Ammon's horn (tissue), 1 donor: ENCODE measurements at regions not wholly inside any gene's neighbourhood (a gene's known extent, or its start where the extent isn't known, plus 50 kb on each side); places are given as distances from the start of the nearest gene placed in this dataset.

Experiments used
- DNase-seq: peaks from one replicate; pipeline ENCODE4 v3.0.0-alpha.2; 2016; ENCODE audit warnings: low spot score

GRCh38 chr5:68452286-68452685 is 236.7 kb downstream of the PIK3R1 start:
- no peak for DNase-seq

GRCh38 chr5:68454172-68454571 is 238.6 kb downstream of the PIK3R1 start:
- no peak for DNase-seq

- DNase-seq, result no peak
Observed at GRCh38 chr5:68454766-68455165, 239.2 kb downstream of the PIK3R1 start.

- DNase-seq, result no peak
Observed at GRCh38 chr5:68455216-68455615, 239.7 kb downstream of the PIK3R1 start.

- DNase-seq, result no peak
Observed at GRCh38 chr5:68456756-68457217, 241.2 kb downstream of the PIK3R1 start.

GRCh38 chr5:68457285-68457684 is 241.7 kb downstream of the PIK3R1 start:
- DNase-seq, result no peak

- no peak for DNase-seq
Observed at GRCh38 chr5:68458416-68459021, 243.0 kb downstream of the PIK3R1 start.

- DNase-seq, result no peak
Observed at GRCh38 chr5:68459093-68459809, 243.7 kb downstream of the PIK3R1 start.

GRCh38 chr5:68459810-68460139 is 244.2 kb downstream of the PIK3R1 start:
- DNase-seq, result no peak

- peak; percentile 60 for DNase-seq
Observed at GRCh38 chr5:68460147-68460798, 244.7 kb downstream of the PIK3R1 start.

- no peak for DNase-seq
Observed at GRCh38 chr5:68463606-68464005, 248.1 kb downstream of the PIK3R1 start.

- no peak for DNase-seq
Observed at GRCh38 chr5:68464424-68464823, 248.9 kb downstream of the PIK3R1 start.

GRCh38 chr5:68465133-68465532 is 249.6 kb downstream of the PIK3R1 start:
- no peak for DNase-seq

- DNase-seq, result no peak
Observed at GRCh38 chr5:68465934-68466551, 250.5 kb downstream of the PIK3R1 start.

GRCh38 chr5:68467208-68467607 is 251.7 kb downstream of the PIK3R1 start:
- no peak for DNase-seq

- no peak for DNase-seq
Observed at GRCh38 chr5:68467794-68468193, 252.2 kb downstream of the PIK3R1 start.

GRCh38 chr5:68468322-68468721 is 252.8 kb downstream of the PIK3R1 start:
- no peak for DNase-seq

- no peak for DNase-seq
Observed at GRCh38 chr5:68475476-68475983, 260.0 kb downstream of the PIK3R1 start.

GRCh38 chr5:68476854-68477253 is 261.3 kb downstream of the PIK3R1 start:
- DNase-seq, result no peak

- DNase-seq, result no peak
Observed at GRCh38 chr5:68478301-68479095, 262.9 kb downstream of the PIK3R1 start.

- no peak for DNase-seq
Observed at GRCh38 chr5:68479524-68479923, 264.0 kb downstream of the PIK3R1 start.
